B cell (primary cell): ENCODE measurements at regions not wholly inside any gene's neighbourhood (a gene's known extent, or its start where the extent isn't known, plus 50 kb on each side); places are given as distances from the start of the nearest gene placed in this dataset.
"Not testable (repeated sequence)": the region's sequence is repeated elsewhere in the genome, so short reads cannot be mapped to it uniquely, and the experiment has no call there.

Experiments used
- ATAC-seq: fragments of 200-7000 bp; cut with Tn5 transposase; one replicate; pipeline ENCODE4 v1.10.0; 2021; ENCODE audit warnings: low read depth, mild to moderate bottlenecking, moderate number of reproducible peaks, moderate library complexity
- CTCF ChIA-PET: fragments of 350-600 bp; sonication (Branson Sonifier 250); formaldehyde crosslinking; loops from one replicate; lab custom pipeline; 2021; ENCODE audit warnings: antibody characterized with exemption, inconsistent platforms; lab: Charles Lee
- POLR2A ChIA-PET: fragments of 350-600 bp; sonication (Branson Sonifier 250); formaldehyde crosslinking; loops from one replicate; lab custom pipeline; 2021; ENCODE audit warnings: antibody characterized with exemption; lab: Charles Lee
- DNase-seq: peaks from one replicate; pipeline ENCODE4 v3.0.0; 2013
- H2AFZ ChIP-seq: 2 replicates; pipeline ENCODE4 v1.6.1; 2012; ENCODE audit warnings: mild to moderate bottlenecking, low read depth, low read length; ENCODE audit not compliant: insufficient read depth, poor library complexity, severe bottlenecking
- H3K27ac ChIP-seq, 2 donors: 1 replicate in 1 of 2; 2 replicates in 1 of 2; pipeline ENCODE4 v1.5.1; 2012 to 2013; ENCODE audit warnings: low read length in 2 of 2, mild to moderate bottlenecking in 2 of 2, moderate library complexity in 1 of 2
- H3K27me3 ChIP-seq, 4 experiments: fragments of 200-600 bp in 1 of 4; sonication (generic) in 1 of 4; replicated peaks in 1 of 4; 1 replicate in 2 of 4; 2 replicates in 2 of 4; pipeline versions ENCODE4 v1.6.1 to v1.7.0; 2013 to 2016; ENCODE audit warnings: low read length in 3 of 4, mild to moderate bottlenecking in 2 of 4, mixed read lengths in 1 of 4, moderate library complexity in 1 of 4; ENCODE audit not compliant: insufficient read depth in 4 of 4, control insufficient read depth in 3 of 4; ENCODE audit errors: control extremely low read depth in 1 of 4
- H3K36me3 ChIP-seq, 2 experiments: replicated peaks in 1 of 2; 1 replicate in 1 of 2; 2 replicates in 1 of 2; pipeline versions ENCODE4 v1.6.1 to v1.7.1; 2013; ENCODE audit warnings: low read length in 1 of 2; ENCODE audit not compliant: insufficient read depth in 2 of 2, control insufficient read depth in 1 of 2; ENCODE audit errors: control extremely low read depth in 1 of 2, extremely low read depth in 1 of 2
- H3K4me1 ChIP-seq, 2 donors: fragments of 200-600 bp in 1 of 2; sonication (generic) in 1 of 2; 1 replicate in 1 of 2; 2 replicates in 1 of 2; pipeline versions ENCODE4 v1.5.1 to v1.6.1; 2013 to 2017; ENCODE audit warnings: low read length in 2 of 2; ENCODE audit not compliant: control insufficient read depth in 2 of 2, insufficient read depth in 2 of 2
- H3K4me2 ChIP-seq: replicated peaks from 2 replicates; pipeline ENCODE3; 2012; ENCODE audit warnings: mild to moderate bottlenecking, low read depth, low read length; ENCODE audit not compliant: poor library complexity, severe bottlenecking
- H3K4me3 ChIP-seq, 5 experiments: fragments of 200-600 bp in 1 of 5; sonication (generic) in 1 of 5; 1 replicate in 3 of 5; 2 replicates in 2 of 5; pipeline versions ENCODE4 v1.5.1 to v1.7.0; 2011 to 2016; ENCODE audit warnings: low read length in 4 of 5, mild to moderate bottlenecking in 4 of 5, low read depth in 2 of 5, control low read depth in 1 of 5, moderate library complexity in 1 of 5; ENCODE audit not compliant: insufficient read depth in 1 of 5; ENCODE audit errors: control extremely low read depth in 1 of 5, extremely low read depth in 1 of 5
- H3K79me2 ChIP-seq: fragments of 200-600 bp; sonication (generic); one replicate; pipeline ENCODE4 v1.6.0; 2016; ENCODE audit warnings: low read length; ENCODE audit not compliant: control insufficient read depth, insufficient read depth
- H3K9ac ChIP-seq: fragments of 200-600 bp; sonication (generic); 2 replicates; pipeline ENCODE4 v1.6.1; 2017; ENCODE audit warnings: mild to moderate bottlenecking, low read length, moderate library complexity
- H3K9me3 ChIP-seq, 3 donors: one replicate each; pipeline versions ENCODE4 v1.6.1 to v1.7.1; 2013; ENCODE audit warnings: low read length in 2 of 3; ENCODE audit not compliant: control insufficient read depth in 2 of 3, insufficient read depth in 1 of 3; ENCODE audit errors: control extremely low read depth in 1 of 3
- H4K20me1 ChIP-seq: 2 replicates; pipeline ENCODE4 v1.6.0; 2012; ENCODE audit warnings: mild to moderate bottlenecking, low read length; ENCODE audit not compliant: insufficient read depth, control insufficient read depth, poor library complexity, severe bottlenecking
- H3K27ac Mint-ChIP-seq: one replicate; pipeline ENCODE4 v1.8.0; 2021; ENCODE audit warnings: mixed read lengths
- H3K27me3 Mint-ChIP-seq: one replicate; pipeline ENCODE4 v1.8.0; 2021; ENCODE audit warnings: mixed read lengths
- H3K4me1 Mint-ChIP-seq: one replicate; pipeline ENCODE4 v1.8.0; 2021; ENCODE audit warnings: mixed read lengths
- H3K4me3 Mint-ChIP-seq: one replicate; pipeline ENCODE4 v1.8.0; 2021; ENCODE audit warnings: mixed read lengths
- H3K9me3 Mint-ChIP-seq: one replicate; pipeline ENCODE4 v1.8.0; 2022; ENCODE audit warnings: mixed read lengths; ENCODE audit not compliant: insufficient read depth
- EZH2 ChIP-seq: IDR thresholded peaks from 2 replicates; pipeline ENCODE4 v1.6.1; 2012; ENCODE audit warnings: borderline replicate concordance, low read depth, mild to moderate bottlenecking, moderate library complexity, low read length; ENCODE audit not compliant: insufficient read depth, poor library complexity, severe bottlenecking
- WGBS: methylation state at CpG from one replicate; pipeline ENCODE4 v1.1.5; 2013; ENCODE audit warnings: missing lambda C conversion rate; ENCODE audit not compliant: insufficient coverage; 5-methylcytosine and 5-hydroxymethylcytosine counted together
- intact Hi-C: fragments of 100-400 bp; cut with micrococcal nuclease; formaldehyde crosslinking; loops from one replicate; pipeline ENCODE4 v1.10.0; 2022
- TF ChIP-seq, protein P1 (sequence below): fragments of 200-600 bp; IDR thresholded peaks from one replicate; pipeline ENCODE4 v1.8.0; 2022; ENCODE audit warnings: antibody characterized with exemption, mild to moderate bottlenecking

DNA sequence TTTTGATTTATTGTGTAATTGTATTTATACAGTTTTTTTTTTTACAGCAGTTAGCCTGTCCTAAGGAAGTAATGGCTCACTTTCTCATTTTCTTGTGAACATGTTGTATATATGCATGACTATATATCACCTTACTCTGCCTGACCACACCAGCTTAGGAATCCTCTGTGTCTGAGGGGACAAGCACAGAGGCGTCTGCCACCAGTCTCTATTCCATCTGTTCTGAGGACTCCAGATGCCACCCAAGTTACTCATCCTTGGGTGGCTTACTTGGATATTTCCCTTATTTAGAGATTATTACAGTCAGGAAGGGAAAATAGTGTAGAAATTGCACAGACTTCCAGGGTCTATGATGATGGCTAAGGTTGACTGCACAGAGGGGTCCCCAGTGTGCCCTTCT, 256.3 kb upstream of the C9orf72 start:
- Histone ChIP-seq H3K36me3 (no peaks in the 10 kb centered on the region), H3K9ac (no peak overlapping the region), H3K9me3 (no peaks in the 10 kb centered on the region), H2AFZ (no peak overlapping the region), H3K79me2 (no peaks in the 10 kb centered on the region), H3K27me3 (no peaks in the 10 kb centered on the region), H3K4me2 (no peak overlapping the region), H3K4me1 (no peaks in the 10 kb centered on the region), H3K27ac (no peak overlapping the region), H4K20me1 (no peaks in the 10 kb centered on the region), H3K4me3 (no peak overlapping the region)
- H3K27me3 Mint-ChIP-seq, result peaks cover 4% of the 10 kb centered on the region
- no CpG with 5 or more reads among the region's 1 CpG for WGBS
- H3K9me3 Mint-ChIP-seq, result no peaks in the 10 kb centered on the region
- H3K27ac Mint-ChIP-seq, result no peak overlapping the region
- no peak overlapping the region for H3K4me3 Mint-ChIP-seq
- TF ChIP-seq, protein P1, sequence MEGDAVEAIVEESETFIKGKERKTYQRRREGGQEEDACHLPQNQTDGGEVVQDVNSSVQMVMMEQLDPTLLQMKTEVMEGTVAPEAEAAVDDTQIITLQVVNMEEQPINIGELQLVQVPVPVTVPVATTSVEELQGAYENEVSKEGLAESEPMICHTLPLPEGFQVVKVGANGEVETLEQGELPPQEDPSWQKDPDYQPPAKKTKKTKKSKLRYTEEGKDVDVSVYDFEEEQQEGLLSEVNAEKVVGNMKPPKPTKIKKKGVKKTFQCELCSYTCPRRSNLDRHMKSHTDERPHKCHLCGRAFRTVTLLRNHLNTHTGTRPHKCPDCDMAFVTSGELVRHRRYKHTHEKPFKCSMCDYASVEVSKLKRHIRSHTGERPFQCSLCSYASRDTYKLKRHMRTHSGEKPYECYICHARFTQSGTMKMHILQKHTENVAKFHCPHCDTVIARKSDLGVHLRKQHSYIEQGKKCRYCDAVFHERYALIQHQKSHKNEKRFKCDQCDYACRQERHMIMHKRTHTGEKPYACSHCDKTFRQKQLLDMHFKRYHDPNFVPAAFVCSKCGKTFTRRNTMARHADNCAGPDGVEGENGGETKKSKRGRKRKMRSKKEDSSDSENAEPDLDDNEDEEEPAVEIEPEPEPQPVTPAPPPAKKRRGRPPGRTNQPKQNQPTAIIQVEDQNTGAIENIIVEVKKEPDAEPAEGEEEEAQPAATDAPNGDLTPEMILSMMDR, result no peak
- TF ChIP-seq EZH2, result no peak
- ChIA-PET CTCF (no interaction called here), POLR2A (no interaction called here)
- no peaks in the 10 kb centered on the region for H3K4me1 Mint-ChIP-seq
- DNase-seq (no peak), ATAC-seq (no peak)
- intact Hi-C loops, result no loop called here

DNA sequence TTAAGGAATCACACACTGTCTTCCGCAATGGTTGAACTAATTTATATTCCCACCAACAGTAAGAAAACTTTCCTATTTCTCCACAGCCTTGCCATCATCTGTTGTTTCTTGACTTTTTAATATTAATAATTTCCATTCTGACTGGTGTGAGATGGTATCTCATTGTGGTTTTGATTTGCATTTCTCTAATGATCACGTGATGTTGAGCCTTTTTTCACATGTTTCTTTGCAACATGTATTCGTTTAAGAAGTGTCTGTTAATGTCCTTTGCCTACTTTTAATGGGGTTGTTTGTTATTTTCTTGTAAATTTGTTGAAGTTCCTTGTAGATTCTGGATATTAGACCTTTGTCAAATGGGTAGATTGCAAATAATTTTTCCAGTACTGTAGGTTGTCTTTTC, 258.8 kb upstream of the C9orf72 start:
- ATAC-seq, H3K27ac ChIP-seq, H3K4me1 ChIP-seq, H3K4me2 ChIP-seq, H3K9me3 Mint-ChIP-seq, H3K27me3 ChIP-seq, H3K4me3 ChIP-seq, H2AFZ ChIP-seq, H3K79me2 ChIP-seq, H3K4me3 Mint-ChIP-seq, H3K9me3 ChIP-seq, DNase-seq, H4K20me1 ChIP-seq, H3K4me1 Mint-ChIP-seq, CTCF ChIA-PET, H3K27ac Mint-ChIP-seq, H3K36me3 ChIP-seq, H3K9ac ChIP-seq, POLR2A ChIA-PET, H3K27me3 Mint-ChIP-seq: not testable (repeated sequence)
- intact Hi-C loops, result loop anchor here (2.0 kb wide), 1 partner anchor 21 kb away; no protein-coding TSS in a partner anchor
- 60% methylated on average over 1 of the region's 3 CpGs for WGBS
